ENCODE measurements at regions not wholly inside any gene's neighbourhood (a gene's known extent, or its start where the extent isn't known, plus 50 kb on each side); places are given as distances from the start of the nearest gene placed in this dataset.

DNA sequence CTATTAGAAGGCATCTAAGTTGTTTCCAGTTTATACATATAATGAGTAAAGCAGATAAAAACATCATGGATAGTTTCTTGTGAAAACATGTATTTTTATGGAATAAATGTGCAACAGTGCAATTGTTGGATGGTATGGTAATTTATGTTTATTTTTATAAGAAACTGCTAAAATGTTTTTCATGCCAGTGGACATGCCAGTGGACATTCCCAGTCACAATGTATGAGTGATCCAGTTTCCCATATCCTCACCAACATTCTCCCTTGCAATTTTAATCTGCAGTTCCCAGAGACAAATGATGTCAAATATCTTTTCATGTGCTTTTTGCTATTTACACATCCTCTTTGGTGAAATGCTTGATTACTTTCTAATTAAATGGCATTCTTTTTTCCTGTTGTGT is 818.6 kb downstream of the SUCLG1 start:
- no peak for DNase-seq

GRCh38 chr2:83633423-83633822 is 825.7 kb downstream of the SUCLG1 start:
- DNase-seq = no peak

GRCh38 chr2:83630351-83630750 is 828.7 kb downstream of the SUCLG1 start:
- DNase-seq = no peak

DNA sequence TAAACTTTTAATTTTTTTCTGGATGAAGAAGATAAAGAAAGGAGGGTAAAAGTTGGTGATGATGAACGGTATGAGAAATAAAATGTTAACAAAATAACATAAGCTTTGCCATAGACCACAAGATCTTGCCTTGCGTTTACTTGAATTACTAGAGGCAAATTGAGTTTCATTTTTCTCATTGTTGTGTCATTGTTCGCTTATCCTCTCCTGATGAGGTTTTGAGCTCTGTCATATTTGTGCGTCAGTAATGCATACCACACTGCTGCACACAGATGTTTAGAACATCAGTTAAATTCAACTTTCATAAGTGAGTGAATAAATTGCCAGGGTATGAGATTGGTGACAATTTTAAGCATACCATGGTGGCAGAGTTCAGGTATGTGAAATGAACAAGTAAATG is 843.6 kb downstream of the SUCLG1 start:
- no peak for DNase-seq

- no peak for DNase-seq
Measured at GRCh38 chr2:83613178-83613577, 845.9 kb downstream of the SUCLG1 start.

GRCh38 chr2:83602753-83603152 is 856.3 kb downstream of the SUCLG1 start:
- no peak for DNase-seq

DNA sequence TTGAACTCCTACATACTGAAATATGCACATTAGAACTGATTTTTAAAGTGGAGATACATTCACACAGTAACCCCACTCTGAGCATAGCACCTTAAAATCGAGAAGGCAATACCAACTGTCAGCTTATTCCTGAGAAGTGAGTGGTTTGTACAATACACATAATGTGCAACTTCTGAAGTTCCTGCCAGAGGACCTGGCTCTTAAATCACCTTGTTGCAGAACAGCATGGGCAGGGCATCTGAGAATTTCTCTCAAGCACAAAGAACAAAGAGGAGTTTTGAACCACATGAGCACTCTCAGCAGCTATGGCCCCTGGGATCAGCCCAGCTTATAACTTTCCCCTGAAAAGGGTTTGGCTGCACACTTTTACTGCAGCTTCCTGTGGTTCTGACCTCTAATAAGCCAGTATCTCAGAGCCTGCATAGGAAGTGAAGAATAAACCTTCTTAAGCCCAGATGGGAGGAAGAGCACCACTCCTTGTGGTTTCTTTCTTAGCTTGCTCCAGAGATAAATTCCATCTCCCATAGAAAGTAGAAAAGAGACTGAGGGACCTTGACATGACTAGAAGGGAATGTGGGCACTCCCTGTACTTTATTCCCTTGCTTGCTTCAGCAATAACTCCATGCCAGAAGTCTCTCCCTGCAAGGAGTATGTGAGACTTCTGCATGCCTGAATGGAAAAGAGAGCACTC is 862.3 kb downstream of the SUCLG1 start:
- no peak for DNase-seq

DNA sequence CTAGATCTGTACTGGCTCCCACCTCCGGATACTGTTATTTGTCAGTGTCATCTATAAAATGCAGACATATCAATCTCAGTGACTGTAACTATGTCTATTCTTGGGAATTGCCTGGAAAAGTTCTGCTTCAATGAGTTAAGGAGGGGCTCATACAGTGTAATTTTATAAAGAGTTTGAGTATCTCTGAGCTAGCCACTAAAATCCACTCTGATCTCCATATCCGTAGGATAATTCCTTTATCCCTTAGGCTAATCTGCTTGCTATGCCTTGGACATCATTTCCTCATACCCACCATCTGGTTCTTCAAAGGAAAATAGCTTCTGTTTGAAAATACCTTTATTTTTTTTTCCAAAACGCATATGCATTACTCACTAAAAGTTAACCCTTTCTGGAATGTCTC is 863.2 kb downstream of the SUCLG1 start:
- DNase-seq = peak; percentile 43

- peak; percentile 47 for DNase-seq
Measured at GRCh38 chr2:83595121-83595690, 863.9 kb downstream of the SUCLG1 start.

DNA sequence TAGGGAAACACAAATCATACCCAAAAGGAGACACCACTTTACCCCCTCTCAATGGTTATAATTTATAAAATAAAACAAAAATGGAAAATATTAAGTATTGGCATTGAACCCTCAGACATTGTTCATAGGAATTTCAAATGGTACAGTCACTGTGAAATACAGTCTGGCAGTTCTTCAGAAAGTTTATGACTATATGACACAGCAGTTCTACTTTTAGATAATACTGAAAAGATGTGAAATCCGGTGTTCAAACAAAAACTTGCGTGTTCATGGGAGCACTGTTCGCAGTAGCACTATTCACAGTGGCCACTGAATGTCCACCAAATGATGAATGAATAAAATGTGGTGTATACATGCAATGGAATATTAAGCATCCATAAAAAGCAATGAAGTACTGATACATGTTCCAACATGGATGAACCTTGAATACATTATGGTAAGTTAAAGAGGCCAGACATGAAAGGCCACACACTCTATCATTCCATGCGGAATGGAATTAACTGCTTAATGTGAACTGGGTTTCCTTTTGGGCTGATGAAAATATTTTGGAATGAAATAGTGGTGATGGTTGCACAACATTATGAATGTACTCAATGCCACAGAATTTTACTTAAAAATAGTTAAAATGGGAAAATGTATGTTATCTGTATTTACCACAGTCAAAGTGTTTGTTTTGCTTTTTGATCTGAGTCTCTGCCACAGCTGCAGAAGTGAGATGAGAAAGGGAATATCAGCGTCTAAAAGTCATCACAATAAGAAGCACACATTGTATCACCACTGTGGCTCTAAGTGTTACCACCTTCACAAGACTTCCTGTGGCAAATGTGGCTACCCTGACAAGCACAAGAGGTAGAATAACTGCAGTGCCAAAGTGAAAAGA is 864.6 kb downstream of the SUCLG1 start:
- no peak for DNase-seq

- DNase-seq = no peak
Measured at GRCh38 chr2:83587309-83587708, 871.8 kb downstream of the SUCLG1 start.

GRCh38 chr2:83585250-83585649 is 873.8 kb downstream of the SUCLG1 start:
- DNase-seq = no peak

- DNase-seq = no peak
Measured at GRCh38 chr2:83584672-83585071, 874.4 kb downstream of the SUCLG1 start.

- no peak for DNase-seq
Measured at GRCh38 chr2:83582589-83582988, 876.5 kb downstream of the SUCLG1 start.

GRCh38 chr2:83579507-83579906 is 879.6 kb downstream of the SUCLG1 start:
- DNase-seq = no peak

GRCh38 chr2:83578405-83578804 is 880.7 kb downstream of the SUCLG1 start:
- DNase-seq = no peak

- DNase-seq = no peak
Measured at GRCh38 chr2:83574614-83575013, 884.5 kb downstream of the SUCLG1 start.

DNA sequence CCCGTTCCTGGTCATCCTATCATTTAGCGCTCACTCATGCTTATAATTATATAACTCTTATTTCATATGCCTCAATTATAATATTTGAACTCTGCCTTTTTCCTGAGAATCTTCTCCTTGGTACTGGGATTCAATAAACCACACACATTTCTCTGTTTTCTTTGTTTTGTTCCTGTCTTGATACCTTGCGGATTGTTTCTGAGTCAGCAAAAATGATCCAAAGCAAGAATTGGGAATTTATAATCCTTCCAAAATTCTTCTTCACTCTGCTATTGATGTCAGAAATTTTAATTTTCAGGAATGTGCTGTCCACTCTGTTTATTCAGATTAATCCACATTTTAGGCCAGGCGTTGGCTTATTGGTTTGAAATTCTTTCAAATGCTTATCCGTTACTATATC is 886.0 kb downstream of the SUCLG1 start:
- DNase-seq = no peak

- DNase-seq = no peak
Measured at GRCh38 chr2:83572400-83572799, 886.7 kb downstream of the SUCLG1 start.

GRCh38 chr2:83567551-83567950 is 891.5 kb downstream of the SUCLG1 start:
- no peak for DNase-seq

DNA sequence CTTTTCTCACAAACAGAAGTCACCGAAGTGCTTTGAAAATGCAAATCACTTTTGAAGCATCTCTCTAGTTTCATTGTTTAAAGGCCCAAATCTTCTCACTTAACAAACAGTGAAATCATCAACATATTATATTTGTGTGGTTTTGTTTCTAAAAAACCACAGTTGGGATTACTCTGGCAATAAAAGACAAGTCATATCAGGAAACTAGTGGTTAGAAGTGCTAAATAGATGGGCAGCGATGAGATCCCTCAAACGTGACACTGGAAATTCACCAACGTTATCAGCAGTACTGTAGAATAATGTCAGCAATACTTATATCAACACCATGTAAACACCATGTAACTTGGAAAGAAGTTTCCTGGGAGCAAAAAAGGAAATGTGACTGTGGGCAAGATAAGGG is 893.5 kb downstream of the SUCLG1 start:
- DNase-seq = no peak

DNA sequence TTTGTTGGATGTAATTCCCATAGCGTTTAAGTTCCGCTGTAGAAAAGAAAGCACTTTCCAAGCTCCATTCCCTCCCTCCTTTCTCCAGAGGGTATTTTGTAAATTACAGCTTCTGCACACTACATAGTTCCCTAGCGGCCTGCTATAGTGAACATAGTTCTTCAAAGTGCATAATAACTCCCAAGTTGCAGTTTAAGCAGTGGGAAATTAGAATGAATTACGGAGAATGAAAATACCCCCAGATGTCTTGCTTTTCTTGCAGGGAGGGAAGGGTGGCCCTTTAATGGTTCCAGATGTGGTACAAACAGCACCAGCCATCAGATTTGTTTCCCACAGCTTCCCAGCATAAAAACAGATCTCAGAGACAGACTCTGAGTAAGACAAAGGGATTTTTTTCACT is 893.9 kb downstream of the SUCLG1 start:
- DNase-seq = no peak

DNA sequence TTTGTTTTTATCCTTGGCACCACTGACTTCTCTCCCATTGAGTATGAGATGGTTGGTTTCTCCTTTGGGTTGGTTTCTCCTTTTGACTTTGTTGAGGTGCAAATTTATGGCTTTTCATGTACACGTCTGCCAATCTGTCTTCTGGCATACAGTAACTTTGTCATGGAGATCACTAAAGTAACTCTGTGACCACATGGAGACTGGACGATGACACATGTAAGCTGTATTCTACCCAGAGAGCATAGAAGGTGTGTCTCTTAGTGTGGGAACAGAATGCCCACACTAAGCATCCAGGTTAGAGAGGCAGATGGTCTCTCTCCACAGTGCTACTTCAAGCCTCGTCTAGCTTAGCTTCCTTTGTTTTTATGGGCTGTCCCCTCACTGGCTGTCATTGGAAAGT is 897.5 kb downstream of the SUCLG1 start:
- DNase-seq = no peak

DNA sequence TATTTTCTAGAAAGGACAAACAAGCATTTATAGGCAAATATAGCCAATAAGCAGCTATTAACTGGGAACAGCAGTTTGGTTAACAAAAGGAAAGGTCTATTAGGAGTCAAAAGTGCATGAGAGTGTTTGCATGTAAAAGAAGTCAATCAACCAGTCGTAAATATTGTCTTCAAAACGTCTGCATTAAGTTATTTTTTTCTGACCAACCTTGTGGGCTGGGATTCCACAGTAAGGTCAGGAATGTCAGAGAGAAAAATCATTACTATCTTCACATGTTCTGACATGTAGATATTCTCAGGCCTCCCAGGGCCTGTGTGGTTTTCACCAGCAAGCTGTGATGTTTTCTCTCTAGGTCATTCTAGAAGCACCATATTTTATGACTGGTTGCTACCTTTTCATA is 922.5 kb downstream of the SUCLG1 start:
- DNase-seq = no peak

Data from tongue (tissue), 1 donor.